Smooth muscle cell (in vitro differentiated cells): ENCODE measurements at regions not wholly inside any gene's neighbourhood (a gene's known extent, or its start where the extent isn't known, plus 50 kb on each side); places are given as distances from the start of the nearest gene placed in this dataset.

ENCODE experiments used
- DNase-seq: peaks from one replicate; lab custom pipeline; 2025; ENCODE audit not compliant: unreplicated experiment; lab: John Stamatoyannopoulos, UW
- H2AFZ ChIP-seq: fragments of 200-600 bp; sonication (generic); 2 replicates; pipeline ENCODE4 v1.6.0; 2016; ENCODE audit warnings: antibody characterized with exemption, low read depth, mild to moderate bottlenecking
- H3F3A ChIP-seq: fragments of 200-600 bp; sonication (generic); 2 replicates; pipeline ENCODE4 v1.6.0; 2017; ENCODE audit warnings: antibody characterized with exemption, low read depth
- H3K27ac ChIP-seq: fragments of 200-600 bp; sonication (generic); 2 replicates; pipeline ENCODE4 v1.5.1; 2016; ENCODE audit warnings: low read depth, mild to moderate bottlenecking
- H3K27me3 ChIP-seq: fragments of 200-600 bp; sonication (generic); 2 replicates; pipeline ENCODE4 v1.6.1; 2016; ENCODE audit warnings: low read depth, mild to moderate bottlenecking
- H3K36me3 ChIP-seq: fragments of 200-600 bp; sonication (generic); 2 replicates; pipeline ENCODE4 v1.5.1; 2016; ENCODE audit warnings: low read depth
- H3K4me1 ChIP-seq: fragments of 200-600 bp; sonication (generic); 2 replicates; pipeline ENCODE4 v1.5.1; 2016; ENCODE audit warnings: low read depth
- H3K4me2 ChIP-seq: fragments of 200-600 bp; sonication (generic); 2 replicates; pipeline ENCODE4 v1.6.0; 2016; ENCODE audit warnings: mild to moderate bottlenecking
- H3K4me3 ChIP-seq: fragments of 200-600 bp; sonication (generic); 2 replicates; pipeline ENCODE4 v1.5.1; 2016; ENCODE audit warnings: mild to moderate bottlenecking
- H3K79me2 ChIP-seq: fragments of 200-600 bp; sonication (generic); 2 replicates; pipeline ENCODE4 v1.6.0; 2016; ENCODE audit warnings: low read depth, mild to moderate bottlenecking
- H3K9ac ChIP-seq: fragments of 200-600 bp; sonication (generic); 2 replicates; pipeline ENCODE4 v1.6.0; 2016; ENCODE audit warnings: low read depth
- H3K9me3 ChIP-seq: fragments of 200-600 bp; sonication (generic); replicated peaks from 2 replicates; pipeline ENCODE4 v1.5.1; 2016; ENCODE audit warnings: low read depth
- H4K20me1 ChIP-seq: fragments of 200-600 bp; sonication (generic); 2 replicates; pipeline ENCODE4 v1.6.0; 2016; ENCODE audit warnings: low read depth
- WGBS: methylation state at CpG from one replicate; pipeline ENCODE4 v1.1.7; 2016; ENCODE audit warnings: low lambda C conversion rate; 5-methylcytosine and 5-hydroxymethylcytosine counted together
- TF ChIP-seq, protein P1 (sequence below): fragments of 200-600 bp; sonication (generic); IDR thresholded peaks from 2 replicates; pipeline ENCODE4 v1.5.1; 2017; ENCODE audit warnings: borderline replicate concordance, mild to moderate bottlenecking, antibody characterized with exemption; ENCODE audit not compliant: insufficient read depth, poor library complexity, severe bottlenecking

DNA sequence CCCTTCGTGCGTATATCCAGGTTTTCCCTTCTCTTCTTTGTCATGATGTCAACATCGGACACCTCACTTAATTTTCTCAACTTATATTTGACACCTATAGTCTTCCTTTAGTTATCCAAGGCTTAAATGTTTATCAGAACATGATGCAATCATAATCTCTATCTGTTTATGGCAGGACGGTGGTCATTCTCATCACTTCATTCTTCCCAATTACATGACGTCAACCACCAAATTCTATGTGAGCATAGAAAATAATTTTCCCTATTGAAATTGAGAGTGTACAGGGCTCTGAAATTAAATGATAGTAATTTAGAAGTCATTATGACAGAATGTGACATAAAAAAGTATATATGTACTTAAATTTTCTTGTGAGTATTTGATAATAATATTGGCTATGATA lies 345.4 kb downstream of the CDH9 start:
- no peaks in the 10 kb centered on the region for H3K79me2 ChIP-seq
- no peaks in the 10 kb centered on the region for H3K36me3 ChIP-seq
- no peaks in the 10 kb centered on the region for H4K20me1 ChIP-seq
- TF ChIP-seq, protein P1, sequence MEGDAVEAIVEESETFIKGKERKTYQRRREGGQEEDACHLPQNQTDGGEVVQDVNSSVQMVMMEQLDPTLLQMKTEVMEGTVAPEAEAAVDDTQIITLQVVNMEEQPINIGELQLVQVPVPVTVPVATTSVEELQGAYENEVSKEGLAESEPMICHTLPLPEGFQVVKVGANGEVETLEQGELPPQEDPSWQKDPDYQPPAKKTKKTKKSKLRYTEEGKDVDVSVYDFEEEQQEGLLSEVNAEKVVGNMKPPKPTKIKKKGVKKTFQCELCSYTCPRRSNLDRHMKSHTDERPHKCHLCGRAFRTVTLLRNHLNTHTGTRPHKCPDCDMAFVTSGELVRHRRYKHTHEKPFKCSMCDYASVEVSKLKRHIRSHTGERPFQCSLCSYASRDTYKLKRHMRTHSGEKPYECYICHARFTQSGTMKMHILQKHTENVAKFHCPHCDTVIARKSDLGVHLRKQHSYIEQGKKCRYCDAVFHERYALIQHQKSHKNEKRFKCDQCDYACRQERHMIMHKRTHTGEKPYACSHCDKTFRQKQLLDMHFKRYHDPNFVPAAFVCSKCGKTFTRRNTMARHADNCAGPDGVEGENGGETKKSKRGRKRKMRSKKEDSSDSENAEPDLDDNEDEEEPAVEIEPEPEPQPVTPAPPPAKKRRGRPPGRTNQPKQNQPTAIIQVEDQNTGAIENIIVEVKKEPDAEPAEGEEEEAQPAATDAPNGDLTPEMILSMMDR = no peak
- no peak overlapping the region for H3K9ac ChIP-seq
- WGBS = 83% methylated on average over 5 of the region's 5 CpGs
- H2AFZ ChIP-seq = no peak overlapping the region
- H3K27me3 ChIP-seq = peaks cover 39% of the 10 kb centered on the region
- no peaks in the 10 kb centered on the region for H3F3A ChIP-seq
- H3K4me2 ChIP-seq = no peak overlapping the region
- H3K9me3 ChIP-seq = no peaks in the 10 kb centered on the region
- no peaks in the 10 kb centered on the region for H3K4me1 ChIP-seq
- H3K4me3 ChIP-seq = no peak overlapping the region
- DNase-seq = no peak
- H3K27ac ChIP-seq = no peak overlapping the region

DNA sequence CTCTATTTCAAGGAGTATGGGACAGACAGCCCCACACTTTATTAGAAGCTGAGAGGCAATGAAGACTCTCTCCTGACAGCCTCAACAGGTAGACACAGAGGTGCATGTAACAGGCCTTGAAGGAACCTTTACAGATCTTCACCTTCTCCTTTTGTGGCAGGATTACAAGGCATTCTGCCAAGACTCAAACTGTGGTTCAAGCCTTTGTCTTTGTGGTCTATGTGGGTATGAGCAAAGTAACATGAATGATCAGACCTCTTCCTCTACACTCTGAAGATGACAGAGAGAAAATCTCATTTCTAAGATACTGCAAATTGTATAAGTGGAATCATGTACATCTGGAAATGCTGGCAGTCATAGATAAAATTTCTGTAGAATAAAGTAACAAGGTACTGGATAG lies 346.9 kb downstream of the CDH9 start:
- TF ChIP-seq, protein P1 = no peak

DNA sequence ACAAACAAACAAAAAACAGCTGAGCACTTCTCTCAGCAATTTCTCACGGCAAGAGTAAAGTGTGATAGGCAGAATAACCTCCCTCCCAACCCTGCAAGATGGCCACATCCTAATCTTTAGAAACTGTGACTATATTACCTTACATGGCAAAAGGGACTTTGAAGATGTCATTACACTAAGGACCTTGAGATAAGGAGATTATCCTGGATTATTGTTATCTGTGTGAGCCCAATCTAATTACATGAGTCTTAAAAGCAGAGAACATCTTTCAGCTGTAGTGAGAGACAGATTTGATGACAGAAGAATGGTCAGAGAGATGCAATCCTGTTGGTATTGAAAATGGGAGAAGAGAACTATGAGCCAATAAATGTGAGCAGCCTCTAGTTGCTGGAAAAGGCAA lies 347.9 kb downstream of the CDH9 start:
- H3K4me2 ChIP-seq = no peak overlapping the region
- no peaks in the 10 kb centered on the region for H3K9me3 ChIP-seq
- no peak overlapping the region for H2AFZ ChIP-seq
- DNase-seq = no peak
- peaks cover 20% of the 10 kb centered on the region for H3K27me3 ChIP-seq
- H3F3A ChIP-seq = no peaks in the 10 kb centered on the region
- no peak overlapping the region for H3K9ac ChIP-seq
- H4K20me1 ChIP-seq = no peaks in the 10 kb centered on the region
- no peaks in the 10 kb centered on the region for H3K4me1 ChIP-seq
- 22% methylated on average over 1 of the region's 1 CpG for WGBS
- H3K4me3 ChIP-seq = no peak overlapping the region
- TF ChIP-seq, protein P1 = no peak
- H3K79me2 ChIP-seq = no peaks in the 10 kb centered on the region
- H3K27ac ChIP-seq = no peak overlapping the region
- no peaks in the 10 kb centered on the region for H3K36me3 ChIP-seq

More for the DNA sequence above, 346.9 kb downstream of the CDH9 start:
- Histone ChIP-seq H3K4me2 (no peak overlapping the region), H3K27me3 (peaks cover 30% of the 10 kb centered on the region), H3K27ac (no peak overlapping the region), H3K9me3 (no peaks in the 10 kb centered on the region), H4K20me1 (no peaks in the 10 kb centered on the region), H3K36me3 (no peaks in the 10 kb centered on the region), H3K79me2 (no peaks in the 10 kb centered on the region), H3K4me3 (no peak overlapping the region), H3K4me1 (no peaks in the 10 kb centered on the region), H3F3A (no peaks in the 10 kb centered on the region), H2AFZ (no peak overlapping the region), H3K9ac (no peak overlapping the region)
- DNase-seq = no peak

DNA sequence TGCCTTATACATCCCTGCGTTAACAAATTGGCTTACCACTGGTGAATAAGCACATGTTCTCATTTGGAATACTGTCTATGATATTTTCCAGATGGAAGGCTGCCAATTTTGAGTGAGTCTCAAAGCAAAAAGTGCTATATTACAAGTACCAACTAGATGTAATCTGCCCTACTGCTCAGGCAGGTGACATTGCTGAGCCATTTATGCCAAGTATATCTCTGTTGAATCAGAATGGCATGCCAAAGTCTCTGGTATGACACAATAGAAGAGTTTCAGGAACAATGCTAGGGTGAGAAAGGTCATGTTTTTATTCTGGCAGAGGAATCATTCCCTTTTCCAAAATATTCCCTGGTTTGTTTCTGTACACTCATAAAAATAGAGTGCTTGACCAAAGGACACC lies 356.5 kb downstream of the CDH9 start:
- no peak for DNase-seq
- Histone ChIP-seq H3F3A (no peaks in the 10 kb centered on the region), H3K27me3 (no peaks in the 10 kb centered on the region), H3K9me3 (no peaks in the 10 kb centered on the region), H3K4me1 (no peaks in the 10 kb centered on the region), H2AFZ (no peak overlapping the region), H3K9ac (no peak overlapping the region), H3K27ac (no peak overlapping the region), H3K4me2 (no peak overlapping the region), H3K4me3 (no peak overlapping the region), H4K20me1 (no peaks in the 10 kb centered on the region), H3K79me2 (no peaks in the 10 kb centered on the region), H3K36me3 (no peaks in the 10 kb centered on the region)
- 96% methylated on average over 1 of the region's 1 CpG for WGBS
- TF ChIP-seq, protein P1 = no peak
